Erythroblast (primary cell): ENCODE measurements at regions not wholly inside any gene's neighbourhood (a gene's known extent, or its start where the extent isn't known, plus 50 kb on each side); places are given as distances from the start of the nearest gene placed in this dataset.

Experiments used
- GATA1 ChIP-seq: IDR thresholded peaks from 2 replicates; pipeline ENCODE4 v1.6.1; 2011; ENCODE audit warnings: low read depth, mild to moderate bottlenecking, control low read depth, low read length, moderate library complexity
- POLR2A ChIP-seq: IDR thresholded peaks from 2 replicates; pipeline ENCODE4 v1.6.1; 2011; ENCODE audit warnings: mild to moderate bottlenecking, low read length

- TF ChIP-seq POLR2A (no peak), GATA1 (no peak)
These were observed 341.7 kb downstream of the PREX1 start for GRCh38 chr20:48486065-48486464.
